Fibroblast of lung (primary cell): ENCODE measurements at regions not wholly inside any gene's neighbourhood (a gene's known extent, or its start where the extent isn't known, plus 50 kb on each side); places are given as distances from the start of the nearest gene placed in this dataset.

ENCODE experiments used
- CTCF ChIP-seq, 2 donors: IDR thresholded peaks in 1 of 2; conservative IDR thresholded peaks in 1 of 2; 1 replicate in 1 of 2; 2 replicates in 1 of 2; pipeline ENCODE4 v1.5.1; 2011 to 2012; ENCODE audit warnings: low read length in 2 of 2, control low read depth in 1 of 2, inconsistent platforms in 1 of 2, low read depth in 1 of 2, mild to moderate bottlenecking in 1 of 2
- EZH2 ChIP-seq: IDR thresholded peaks from 2 replicates; pipeline ENCODE4 v1.5.1; 2012; ENCODE audit warnings: low read length, control low read depth, mild to moderate bottlenecking; ENCODE audit errors: missing control alignments

- TF ChIP-seq EZH2 (no peak), CTCF (conservative IDR thresholded peaks at IDR 0.05 in 1 of 2, IDR thresholded peaks at IDR 0.05 in 1 of 2; ENCODE audit: low read depth in 1 of 2, low read length in 2 of 2) (peak in 1 of 2 donors; percentile 17)
These were observed 81.9 kb upstream of the PRKG1 start for GRCh38 chr10:50992356-50992901.
